Mesenchymal stem cell (in vitro differentiated cells and primary cell): ENCODE measurements at regions not wholly inside any gene's neighbourhood (a gene's known extent, or its start where the extent isn't known, plus 50 kb on each side); places are given as distances from the start of the nearest gene placed in this dataset.

Experiments
- DNase-seq: peaks from one replicate; pipeline ENCODE4 v3.0.0-alpha.2; 2013
- H2AFZ ChIP-seq: one replicate; pipeline ENCODE4 v1.6.1; 2013; ENCODE audit warnings: low read depth, mild to moderate bottlenecking, control low read depth, inconsistent platforms, low read length, moderate library complexity
- H2AK5ac ChIP-seq: 2 replicates; pipeline ENCODE4 v1.6.1; 2013; ENCODE audit warnings: low read length, moderate library complexity, mild to moderate bottlenecking, inconsistent platforms; ENCODE audit not compliant: severe bottlenecking
- H2BK120ac ChIP-seq: one replicate; pipeline ENCODE4 v1.6.1; 2013; ENCODE audit warnings: low read depth, mild to moderate bottlenecking, inconsistent platforms, low read length, moderate library complexity
- H2BK12ac ChIP-seq, 2 experiments: one replicate each; pipeline ENCODE4 v1.6.1; 2013; ENCODE audit warnings: inconsistent platforms in 2 of 2, low read length in 2 of 2, mild to moderate bottlenecking in 2 of 2, moderate library complexity in 2 of 2, control low read depth in 1 of 2
- H2BK15ac ChIP-seq: one replicate; pipeline ENCODE4 v1.6.1; 2013; ENCODE audit warnings: mild to moderate bottlenecking, low read depth, inconsistent platforms; ENCODE audit not compliant: poor library complexity, severe bottlenecking
- H2BK5ac ChIP-seq: 2 replicates; pipeline ENCODE4 v1.6.1; 2013; ENCODE audit warnings: low read depth, mild to moderate bottlenecking, low read length, control low read depth, inconsistent platforms; ENCODE audit not compliant: poor library complexity, severe bottlenecking
- H3K14ac ChIP-seq, 2 experiments: one replicate each; pipeline ENCODE4 v1.6.1; 2013; ENCODE audit warnings: inconsistent platforms in 2 of 2, low read length in 2 of 2, control low read depth in 1 of 2, mild to moderate bottlenecking in 1 of 2, moderate library complexity in 1 of 2
- H3K18ac ChIP-seq, 2 experiments: one replicate each; pipeline ENCODE4 v1.6.1; 2013; ENCODE audit warnings: inconsistent platforms in 2 of 2, low read length in 2 of 2, control low read depth in 1 of 2, low read depth in 1 of 2, mild to moderate bottlenecking in 1 of 2
- H3K23ac ChIP-seq, 2 experiments: one replicate each; pipeline ENCODE4 v1.6.1; 2013; ENCODE audit warnings: inconsistent platforms in 2 of 2, low read length in 2 of 2, mild to moderate bottlenecking in 2 of 2, moderate library complexity in 2 of 2, control low read depth in 1 of 2
- H3K27ac ChIP-seq: 2 replicates; pipeline ENCODE4 v1.5.1; 2013; ENCODE audit warnings: mild to moderate bottlenecking, moderate library complexity, low read length, control low read depth, inconsistent platforms; ENCODE audit not compliant: poor library complexity, severe bottlenecking
- H3K27me3 ChIP-seq, 2 experiments: 2 replicates each; pipeline versions ENCODE4 v1.6.1 to v1.7.0; 2013; ENCODE audit warnings: low read length in 2 of 2, mild to moderate bottlenecking in 2 of 2, moderate library complexity in 2 of 2, control low read depth in 1 of 2, inconsistent platforms in 1 of 2; ENCODE audit not compliant: control insufficient read depth in 1 of 2, insufficient read depth in 1 of 2
- H3K36me3 ChIP-seq, 2 experiments: 2 replicates each; pipeline versions ENCODE4 v1.6.1 to v1.7.0; 2013; ENCODE audit warnings: low read length in 2 of 2, control low read depth in 1 of 2, inconsistent platforms in 1 of 2, low read depth in 1 of 2, mild to moderate bottlenecking in 1 of 2; ENCODE audit not compliant: insufficient read depth in 2 of 2, control insufficient read depth in 1 of 2
- H3K4ac ChIP-seq, 2 experiments: one replicate each; pipeline ENCODE4 v1.6.1; 2013; ENCODE audit warnings: inconsistent platforms in 2 of 2, low read length in 2 of 2, mild to moderate bottlenecking in 2 of 2, moderate library complexity in 2 of 2, control low read depth in 1 of 2, low read depth in 1 of 2
- H3K4me1 ChIP-seq: 2 replicates; pipeline ENCODE4 v1.6.1; 2013; ENCODE audit warnings: low read depth, low read length, control low read depth; ENCODE audit not compliant: control insufficient read depth, insufficient read depth
- H3K4me2 ChIP-seq: 2 replicates; pipeline ENCODE4 v1.6.1; 2013; ENCODE audit warnings: low read length, mild to moderate bottlenecking, inconsistent platforms; ENCODE audit not compliant: poor library complexity, severe bottlenecking
- H3K4me3 ChIP-seq, 2 experiments: 2 replicates each; pipeline versions ENCODE4 v1.5.1 to v1.7.0; 2013; ENCODE audit warnings: low read length in 2 of 2, mild to moderate bottlenecking in 2 of 2, control low read depth in 1 of 2, low read depth in 1 of 2; ENCODE audit not compliant: insufficient read depth in 1 of 2
- H3K79me1 ChIP-seq: replicated peaks from 2 replicates; pipeline ENCODE4 v1.6.1; 2013; ENCODE audit warnings: mild to moderate bottlenecking, control low read depth, low read length, inconsistent platforms; ENCODE audit not compliant: poor library complexity, severe bottlenecking
- H3K9ac ChIP-seq: 2 replicates; pipeline ENCODE4 v1.7.0; 2013; ENCODE audit warnings: mild to moderate bottlenecking, low read length, moderate library complexity
- H3K9me3 ChIP-seq: 2 replicates; pipeline ENCODE4 v1.7.0; 2013; ENCODE audit warnings: mild to moderate bottlenecking, low read length; ENCODE audit not compliant: control insufficient read depth
- H4K8ac ChIP-seq: one replicate; pipeline ENCODE4 v1.6.1; 2013; ENCODE audit warnings: inconsistent platforms, mild to moderate bottlenecking, low read length, moderate library complexity
- H4K91ac ChIP-seq: one replicate; pipeline ENCODE4 v1.6.1; 2013; ENCODE audit warnings: mild to moderate bottlenecking, low read length, inconsistent platforms
- WGBS: methylation state at CpG from one replicate; pipeline ENCODE4 v1.1.7; 2013; ENCODE audit warnings: mixed read lengths; 5-methylcytosine and 5-hydroxymethylcytosine counted together

DNA sequence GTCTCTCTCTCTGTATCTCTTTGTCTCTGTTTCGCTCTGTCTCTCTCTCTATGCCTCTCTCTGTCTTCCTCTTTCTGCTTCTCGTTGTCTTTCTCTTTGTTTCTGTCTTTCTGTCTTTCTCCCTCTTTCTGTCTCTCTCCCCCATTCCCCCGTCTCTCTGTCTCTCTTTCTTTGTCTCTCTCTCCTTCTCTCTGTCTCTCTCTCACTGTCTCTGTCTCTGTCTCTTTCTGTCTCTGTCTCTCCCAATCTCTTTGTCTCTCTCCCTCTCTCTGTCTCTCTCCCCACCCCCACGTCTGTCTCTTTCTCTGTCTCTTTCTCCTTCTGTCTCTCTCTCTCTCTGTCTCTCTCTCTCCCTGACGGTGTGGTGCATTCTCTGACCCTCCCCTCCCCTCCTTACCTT lies 71.9 kb upstream of the ZNF516 start:
- H2BK120ac ChIP-seq = no peak overlapping the region
- no peaks in the 10 kb centered on the region for H3K79me1 ChIP-seq
- H3K14ac ChIP-seq = no peak overlapping the region
- H3K9me3 ChIP-seq = no peaks in the 10 kb centered on the region
- no peak overlapping the region for H2AFZ ChIP-seq
- no peak overlapping the region for H3K4ac ChIP-seq
- no peak overlapping the region for H3K27ac ChIP-seq
- H4K8ac ChIP-seq = no peak overlapping the region
- H2BK5ac ChIP-seq = no peak overlapping the region
- H3K4me1 ChIP-seq = peaks cover 3% of the 10 kb centered on the region
- H3K9ac ChIP-seq = no peak overlapping the region
- no peak overlapping the region for H4K91ac ChIP-seq
- no peak overlapping the region for H3K4me3 ChIP-seq
- H3K4me2 ChIP-seq = no peak overlapping the region
- no peak overlapping the region for H2BK15ac ChIP-seq
- no peak overlapping the region for H3K23ac ChIP-seq
- no peak overlapping the region for H3K18ac ChIP-seq
- no peak for DNase-seq
- no peak overlapping the region for H2AK5ac ChIP-seq
- H3K27me3 ChIP-seq = no peaks in the 10 kb centered on the region
- 87% methylated on average over 5 of the region's 5 CpGs for WGBS
- H2BK12ac ChIP-seq = no peak overlapping the region
- no peaks in the 10 kb centered on the region for H3K36me3 ChIP-seq

DNA sequence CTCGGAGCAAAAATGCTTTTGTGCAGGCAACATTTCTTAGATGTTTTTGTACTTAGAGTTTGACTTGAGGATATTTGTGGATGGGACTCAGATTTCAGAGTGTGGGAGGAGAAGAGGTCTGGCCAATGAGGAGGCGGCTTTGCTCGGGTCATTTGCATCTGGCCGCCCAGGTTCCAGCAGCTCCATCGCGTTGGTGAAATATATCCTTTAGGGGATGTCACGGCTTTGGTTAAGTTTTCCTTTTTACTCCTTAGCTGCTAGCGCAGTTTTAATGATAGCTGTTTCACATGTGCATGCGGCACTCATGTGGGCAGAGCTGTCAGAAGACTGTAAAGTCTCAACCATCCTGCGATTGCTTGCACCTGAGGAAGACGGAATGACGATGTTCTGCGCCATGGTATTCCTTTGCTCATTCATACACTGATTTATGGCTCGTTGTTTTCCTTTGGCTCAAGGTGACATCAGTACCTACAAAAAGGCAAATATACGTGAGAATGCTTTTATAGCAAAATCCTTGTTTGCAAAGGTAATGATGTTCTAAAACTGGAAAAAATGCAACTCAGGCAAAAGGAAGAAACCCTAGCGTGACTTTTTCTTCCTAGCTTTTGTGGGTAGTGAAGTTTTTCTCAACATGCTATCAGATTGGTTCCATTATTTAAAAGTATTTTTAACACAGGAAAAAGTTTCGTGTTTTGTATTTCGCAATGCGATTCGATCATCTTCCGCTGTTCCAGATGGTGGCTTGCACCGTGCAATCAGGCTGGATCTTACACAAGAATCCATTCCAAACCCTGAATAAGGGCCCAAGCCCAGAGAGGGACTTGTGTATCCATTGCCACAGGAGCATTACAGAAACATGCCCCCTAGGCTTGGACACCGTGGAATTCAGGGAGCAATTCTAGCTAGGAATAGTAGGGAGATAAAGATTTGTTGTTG lies 70.5 kb upstream of the ZNF516 start:
- Histone ChIP-seq H2AK5ac (no peak overlapping the region), H3K4me1 (peaks cover 3% of the 10 kb centered on the region), H2AFZ (peak overlapping the region; percentile 3), H2BK15ac (no peak overlapping the region), H3K4ac (no peak overlapping the region), H4K91ac (no peak overlapping the region), H3K23ac (no peak overlapping the region), H3K79me1 (no peaks in the 10 kb centered on the region), H2BK120ac (no peak overlapping the region), H3K9me3 (no peaks in the 10 kb centered on the region), H4K8ac (no peak overlapping the region), H3K36me3 (no peaks in the 10 kb centered on the region), H2BK12ac (no peak overlapping the region), H3K27ac (peak overlapping the region; percentile 82), H3K18ac (no peak overlapping the region), H3K27me3 (no peaks in the 10 kb centered on the region), H3K4me2 (no peak overlapping the region), H3K9ac (peak overlapping the region; percentile 86), H3K14ac (no peak overlapping the region), H3K4me3 (peak overlapping the region in 1 of 2 experiments; percentile 79), H2BK5ac (no peak overlapping the region)
- peak; percentile 92 for DNase-seq
- 52% methylated on average over 22 of the region's 23 CpGs for WGBS

DNA sequence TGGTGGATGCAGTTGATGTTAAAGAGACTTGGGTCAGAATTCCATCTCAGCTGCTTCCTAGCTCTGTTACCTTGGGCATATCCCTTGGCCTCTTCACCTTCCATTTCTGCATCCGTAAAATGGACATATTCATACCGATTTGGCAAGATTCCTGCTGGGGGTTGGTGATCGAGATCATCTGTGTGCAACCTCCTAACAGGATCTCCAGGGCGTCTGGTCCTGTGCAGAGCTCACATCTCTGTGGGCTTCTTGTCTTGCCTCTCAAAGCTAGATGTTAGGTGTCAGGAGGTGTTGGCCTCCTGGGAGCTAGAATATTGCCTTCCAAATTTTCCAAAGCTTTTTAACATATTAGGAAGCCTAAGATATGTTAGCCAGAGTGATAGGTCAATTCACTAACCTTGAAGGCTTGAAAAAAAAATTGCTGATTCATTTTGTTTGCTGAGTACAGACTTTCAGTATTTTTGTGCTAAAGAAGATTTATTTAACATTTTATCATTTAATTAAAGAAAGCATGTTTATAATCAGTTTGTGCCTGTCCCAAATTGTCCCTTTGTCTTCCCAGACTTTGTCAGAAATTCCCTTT lies 69.7 kb upstream of the ZNF516 start:
- Histone ChIP-seq H2BK5ac (no peak overlapping the region), H3K36me3 (no peaks in the 10 kb centered on the region), H2BK120ac (no peak overlapping the region), H2AFZ (no peak overlapping the region), H2BK15ac (no peak overlapping the region), H3K14ac (no peak overlapping the region), H3K27me3 (no peaks in the 10 kb centered on the region), H2BK12ac (peak overlapping the region in 1 of 2 experiments; percentile 82), H3K23ac (no peak overlapping the region), H3K4me1 (peaks cover 3% of the 10 kb centered on the region), H3K4me3 (peak overlapping the region in 1 of 2 experiments; percentile 79), H3K4ac (peak overlapping the region in 1 of 2 experiments; percentile 69), H3K79me1 (no peaks in the 10 kb centered on the region), H2AK5ac (peak overlapping the region; percentile 73), H4K8ac (no peak overlapping the region), H3K18ac (peak overlapping the region; percentile 56 to 59), H3K9me3 (no peaks in the 10 kb centered on the region), H3K9ac (peak overlapping the region; percentile 86), H4K91ac (no peak overlapping the region), H3K4me2 (no peak overlapping the region), H3K27ac (peak overlapping the region; percentile 82)
- no peak for DNase-seq
- 76% methylated on average over 4 of the region's 4 CpGs for WGBS

DNA sequence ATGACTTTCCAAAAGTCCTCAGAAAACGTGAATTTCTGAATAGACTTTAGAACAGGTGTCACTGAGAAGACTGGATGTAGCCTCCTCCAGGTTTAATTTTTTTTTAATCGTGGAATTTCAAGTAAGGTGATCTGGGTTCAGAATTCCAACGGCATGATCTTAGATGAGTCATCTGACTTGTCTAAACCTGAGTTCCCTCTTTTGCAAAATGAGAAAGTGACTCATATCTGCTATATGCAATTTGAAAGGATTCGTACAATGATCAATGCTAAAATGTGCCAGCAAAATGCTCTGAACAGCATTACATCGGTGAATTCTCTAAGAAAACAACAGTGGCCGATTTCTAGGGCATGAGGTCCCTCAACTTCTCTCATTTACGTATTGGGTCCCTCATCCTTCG lies 69.1 kb upstream of the ZNF516 start:
- H3K4ac ChIP-seq = no peak overlapping the region
- DNase-seq = peak; percentile 47
- no peaks in the 10 kb centered on the region for H3K27me3 ChIP-seq
- no peak overlapping the region for H4K91ac ChIP-seq
- no peak overlapping the region for H2BK12ac ChIP-seq
- no peak overlapping the region for H3K9ac ChIP-seq
- H3K36me3 ChIP-seq = no peaks in the 10 kb centered on the region
- H3K4me2 ChIP-seq = no peak overlapping the region
- H2BK5ac ChIP-seq = no peak overlapping the region
- no peak overlapping the region for H2BK15ac ChIP-seq
- H3K9me3 ChIP-seq = no peaks in the 10 kb centered on the region
- H3K79me1 ChIP-seq = no peaks in the 10 kb centered on the region
- H3K4me1 ChIP-seq = peaks cover 6% of the 10 kb centered on the region
- H2AK5ac ChIP-seq = no peak overlapping the region
- no peak overlapping the region for H2AFZ ChIP-seq
- no peak overlapping the region for H3K18ac ChIP-seq
- H3K27ac ChIP-seq = peak overlapping the region; percentile 82
- 46% methylated on average over 7 of the region's 8 CpGs for WGBS
- H2BK120ac ChIP-seq = no peak overlapping the region
- H4K8ac ChIP-seq = no peak overlapping the region
- no peak overlapping the region for H3K23ac ChIP-seq
- H3K4me3 ChIP-seq = peak overlapping the region in 1 of 2 experiments; percentile 79
- H3K14ac ChIP-seq = no peak overlapping the region
